Activated CD4-positive, alpha-beta T cell treated with anti-CD3 and anti-CD28 coated beads, Interleukin-2, amount 10 ng/mL, durations not matched to agents 7 days and 5 days (primary cell): ENCODE measurements at regions not wholly inside any gene's neighbourhood (a gene's known extent, or its start where the extent isn't known, plus 50 kb on each side); places are given as distances from the start of the nearest gene placed in this dataset.
"Not testable (repeated sequence)": the region's sequence is repeated elsewhere in the genome, so short reads cannot be mapped to it uniquely, and the experiment has no call there.

ENCODE experiments used
- CTCF ChIA-PET: fragments of 350-600 bp; sonication (Branson Sonifier 250); formaldehyde crosslinking; loops from one replicate; lab custom pipeline; 2021; ENCODE audit warnings: antibody characterized with exemption; lab: Charles Lee
- POLR2A ChIA-PET: fragments of 350-600 bp; sonication (Branson Sonifier 250); formaldehyde crosslinking; loops from one replicate; lab custom pipeline; 2021; ENCODE audit warnings: antibody characterized with exemption; lab: Charles Lee
- DNase-seq: peaks from one replicate; pipeline ENCODE4 v3.0.0-alpha.2; 2020
- H3K27ac Mint-ChIP-seq: one replicate; pipeline ENCODE4 v1.8.0; 2021; ENCODE audit warnings: mild to moderate bottlenecking, moderate library complexity, mixed read lengths
- H3K27me3 Mint-ChIP-seq: one replicate; pipeline ENCODE4 v1.8.0; 2021; ENCODE audit warnings: mixed read lengths
- H3K36me3 Mint-ChIP-seq: one replicate; pipeline ENCODE4 v1.8.0; 2021; ENCODE audit warnings: low read depth, mixed read lengths
- H3K4me1 Mint-ChIP-seq: one replicate; pipeline ENCODE4 v1.8.0; 2021; ENCODE audit warnings: mixed read lengths
- H3K4me3 Mint-ChIP-seq: one replicate; pipeline ENCODE4 v1.8.0; 2021; ENCODE audit warnings: mild to moderate bottlenecking, moderate library complexity, mixed read lengths
- H3K9me3 Mint-ChIP-seq: one replicate; pipeline ENCODE4 v1.8.0; 2021; ENCODE audit warnings: mixed read lengths

DNA sequence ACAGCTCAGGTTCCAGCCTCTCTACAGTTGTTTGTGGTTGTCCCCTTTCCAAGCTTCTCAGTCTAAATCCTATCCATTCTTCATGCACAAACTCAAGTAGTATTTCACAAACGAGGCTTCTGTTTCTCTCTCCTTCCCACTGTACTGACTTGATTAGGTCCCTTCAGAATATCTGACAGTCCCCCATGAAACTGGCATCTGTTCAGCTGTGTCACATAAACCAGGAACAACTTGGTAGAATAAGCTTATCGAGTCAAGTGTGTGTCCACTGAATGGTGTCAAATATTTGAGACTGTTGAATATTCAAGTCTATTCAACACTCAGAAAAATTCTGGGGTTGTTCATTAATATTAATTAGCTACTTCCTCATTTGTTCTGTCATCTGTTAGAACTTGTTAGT lies 61.7 kb upstream of the CCT8L2 start:
- H3K9me3 Mint-ChIP-seq = peaks cover 11% of the 10 kb centered on the region
- CTCF ChIA-PET = interaction anchor here (0.6 kb wide), 1 partner anchor 67 kb away, joined by 3 read pairs; no protein-coding TSS in a partner anchor
- H3K4me1 Mint-ChIP-seq, H3K4me3 Mint-ChIP-seq, H3K36me3 Mint-ChIP-seq, H3K27ac Mint-ChIP-seq, H3K27me3 Mint-ChIP-seq, POLR2A ChIA-PET, DNase-seq: not testable (repeated sequence)

DNA sequence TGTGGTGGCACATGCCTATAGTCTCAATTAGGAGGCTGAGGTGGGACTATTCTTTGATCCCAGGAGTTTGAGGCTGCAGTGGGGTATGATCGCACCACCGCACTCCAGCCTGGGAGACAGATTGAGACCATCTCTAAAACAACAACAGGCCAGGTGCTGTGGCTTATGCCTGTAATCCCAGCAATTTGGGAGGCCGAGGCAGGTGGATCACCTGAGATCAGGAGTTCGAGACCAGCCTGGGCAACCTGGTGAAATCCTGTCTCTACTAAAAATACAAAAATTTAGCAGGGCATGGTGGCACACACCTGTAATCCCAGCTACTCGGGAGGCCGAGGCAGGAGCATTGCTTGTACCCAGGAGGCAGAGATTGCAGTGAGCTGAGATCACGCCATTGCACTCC lies 60.6 kb upstream of the CCT8L2 start:
- H3K4me3 Mint-ChIP-seq, DNase-seq, H3K27ac Mint-ChIP-seq, CTCF ChIA-PET, POLR2A ChIA-PET, H3K27me3 Mint-ChIP-seq, H3K4me1 Mint-ChIP-seq, H3K36me3 Mint-ChIP-seq: not testable (repeated sequence)
- peaks cover 11% of the 10 kb centered on the region for H3K9me3 Mint-ChIP-seq

DNA sequence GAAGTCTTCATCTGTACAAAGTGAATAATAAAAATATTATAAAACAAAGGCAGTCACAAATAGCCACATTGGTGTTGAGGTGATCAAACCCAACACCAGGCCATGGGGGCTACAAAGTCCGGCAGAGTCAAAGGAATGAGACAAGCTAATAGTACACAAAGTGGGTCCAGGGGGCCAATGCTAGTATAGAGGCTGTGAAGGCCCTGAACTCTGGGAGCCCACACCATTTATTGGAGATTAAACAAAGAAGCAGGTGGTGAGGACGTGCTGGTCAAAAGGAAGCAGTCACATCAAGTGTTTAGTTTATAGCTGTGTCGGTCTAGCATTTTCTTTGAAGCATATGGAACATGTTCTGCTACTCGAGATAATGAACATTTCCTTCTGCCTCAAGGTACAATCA lies 58.6 kb upstream of the CCT8L2 start:
- ChIA-PET CTCF (no interaction called here), POLR2A (no interaction called here)
- Mint-ChIP-seq H3K27ac (no peak overlapping the region), H3K36me3 (no peaks in the 10 kb centered on the region), H3K9me3 (peaks cover 11% of the 10 kb centered on the region), H3K4me3 (no peak overlapping the region), H3K4me1 (no peaks in the 10 kb centered on the region), H3K27me3 (no peaks in the 10 kb centered on the region)
- DNase-seq = no peak
